HG02588 (cell line): ENCODE measurements at regions not wholly inside any gene's neighbourhood (a gene's known extent, or its start where the extent isn't known, plus 50 kb on each side); places are given as distances from the start of the nearest gene placed in this dataset.

Experiments used
- ATAC-seq: cut with Tn5 transposase; IDR thresholded peaks from one replicate; pipeline ENCODE4 v1.9.1; 2021; ENCODE audit warnings: mild to moderate bottlenecking, moderate library complexity; ENCODE audit not compliant: unreplicated experiment

DNA sequence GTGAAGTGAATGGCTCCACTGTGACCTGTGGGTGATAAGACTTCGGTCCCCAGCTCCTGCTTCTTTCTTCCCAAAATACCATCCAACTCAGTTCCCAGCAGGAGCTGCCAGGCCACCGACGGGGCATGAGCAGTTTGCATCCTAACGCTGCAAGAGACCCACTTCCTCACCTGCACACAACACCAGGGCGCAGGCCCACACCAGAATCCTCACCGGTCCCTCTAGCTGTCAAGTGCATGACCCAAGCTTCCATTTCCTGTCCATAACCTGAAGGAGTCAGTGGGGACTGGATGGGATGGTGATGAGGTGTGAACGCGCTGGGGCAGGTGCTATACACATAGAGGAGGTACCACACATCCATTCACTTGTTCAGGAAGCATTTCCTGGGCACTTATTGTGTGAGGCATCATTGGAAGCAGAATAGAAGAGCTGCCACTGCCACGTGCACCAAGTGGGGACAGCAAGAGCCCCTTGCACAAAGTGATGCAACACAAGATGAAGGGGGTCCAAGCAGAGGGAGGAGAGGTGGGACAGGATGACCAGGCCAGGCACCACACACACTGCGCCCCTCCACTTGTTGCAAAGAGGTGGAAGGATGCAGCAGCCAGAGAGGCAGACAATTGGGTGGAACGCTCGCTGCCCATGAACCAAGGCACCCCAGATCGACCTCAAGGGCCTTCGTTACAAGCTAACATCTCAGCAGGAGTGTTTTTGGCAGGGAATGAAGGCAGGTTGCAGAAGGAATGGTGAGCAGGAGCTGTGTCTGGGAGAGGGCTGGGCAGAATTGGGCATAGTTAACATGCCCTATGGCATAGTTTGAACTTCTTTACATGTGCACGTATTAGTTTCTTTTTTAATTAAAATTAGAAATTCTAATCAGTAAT, 605.8 kb upstream of the MGMT start:
- ATAC-seq: no peak

DNA sequence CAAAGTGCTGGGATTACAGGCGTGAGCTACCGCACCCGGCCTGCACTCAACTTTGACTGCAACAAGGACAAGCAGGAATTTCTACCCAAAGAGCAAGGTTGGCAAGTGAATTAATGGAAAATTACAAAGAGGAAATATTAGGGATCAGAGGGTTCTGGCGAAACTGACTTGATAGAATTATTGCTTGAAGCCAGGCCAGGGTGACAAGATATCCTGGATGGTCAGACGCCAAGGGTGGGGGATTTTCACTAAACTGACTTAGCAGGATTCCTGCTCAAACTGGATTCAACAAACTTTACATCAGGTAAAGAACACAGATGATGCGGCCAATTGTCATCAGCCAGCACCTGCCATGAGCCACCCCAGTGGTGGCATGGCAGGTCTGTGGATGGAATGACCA, 603.6 kb upstream of the MGMT start:
- ATAC-seq: no peak

DNA sequence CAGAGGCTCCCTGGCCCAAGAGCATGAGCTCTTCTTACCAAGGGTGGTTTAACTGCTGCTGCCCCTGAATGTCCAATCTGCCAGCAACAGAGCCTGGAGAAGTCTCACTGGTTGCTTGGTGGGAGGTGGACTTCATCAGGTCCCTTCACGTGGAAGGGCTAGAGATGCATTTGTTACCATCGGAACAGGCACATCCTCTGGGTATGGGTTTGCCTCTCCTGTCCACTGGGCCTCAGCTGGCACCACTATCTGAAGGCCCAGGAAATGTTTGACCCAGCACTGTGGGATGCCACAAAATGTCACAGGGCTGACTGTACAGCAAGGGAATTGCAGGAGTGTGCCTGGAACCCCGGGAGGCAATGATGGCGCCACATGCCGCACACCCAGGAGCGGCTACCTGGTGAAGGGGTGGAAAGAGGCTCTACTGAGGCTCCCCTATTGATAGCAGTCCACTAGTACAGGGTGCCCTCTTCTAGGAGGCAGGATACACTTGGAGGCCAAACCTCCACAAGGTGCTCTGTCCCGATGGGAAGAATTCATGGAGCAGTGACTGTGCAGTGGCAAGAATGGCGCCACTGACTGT, 603.1 kb upstream of the MGMT start:
- ATAC-seq: no peak

DNA sequence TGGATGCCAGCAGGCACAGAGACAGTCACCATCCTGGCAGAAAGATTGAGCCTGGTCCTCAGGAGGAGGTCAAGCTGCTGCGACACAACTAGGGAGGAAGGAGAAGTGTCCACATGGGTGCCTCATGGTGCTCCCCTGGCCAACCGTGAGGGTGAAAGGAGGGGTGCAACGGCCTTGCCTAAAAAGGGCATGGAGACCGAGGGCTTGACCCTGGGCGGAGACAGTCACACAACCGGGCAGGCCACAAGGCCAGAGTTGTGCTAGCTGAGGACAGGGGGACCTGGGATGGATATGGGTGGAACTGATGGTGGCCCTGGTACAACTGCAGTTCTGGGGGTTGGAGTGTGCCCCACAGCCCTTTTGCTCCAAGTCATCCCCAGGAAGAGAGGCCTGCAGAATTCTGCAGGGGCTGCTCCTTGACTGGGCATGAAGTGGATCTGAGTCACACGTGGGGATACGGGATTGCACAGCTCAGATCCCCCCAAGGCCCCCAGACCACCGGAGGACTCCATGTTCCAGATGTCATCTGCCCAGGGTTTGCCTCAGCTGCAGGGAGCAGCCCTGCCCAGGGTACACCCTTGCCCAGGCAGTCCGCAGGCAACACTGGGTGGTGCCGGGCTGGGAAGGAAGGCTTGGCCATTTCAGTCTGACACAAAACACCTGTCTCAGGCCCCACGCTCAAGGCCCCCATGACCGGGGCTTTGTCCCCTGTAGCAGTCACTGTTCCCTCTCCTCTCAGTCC, 602.3 kb upstream of the MGMT start:
- ATAC-seq: no peak

DNA sequence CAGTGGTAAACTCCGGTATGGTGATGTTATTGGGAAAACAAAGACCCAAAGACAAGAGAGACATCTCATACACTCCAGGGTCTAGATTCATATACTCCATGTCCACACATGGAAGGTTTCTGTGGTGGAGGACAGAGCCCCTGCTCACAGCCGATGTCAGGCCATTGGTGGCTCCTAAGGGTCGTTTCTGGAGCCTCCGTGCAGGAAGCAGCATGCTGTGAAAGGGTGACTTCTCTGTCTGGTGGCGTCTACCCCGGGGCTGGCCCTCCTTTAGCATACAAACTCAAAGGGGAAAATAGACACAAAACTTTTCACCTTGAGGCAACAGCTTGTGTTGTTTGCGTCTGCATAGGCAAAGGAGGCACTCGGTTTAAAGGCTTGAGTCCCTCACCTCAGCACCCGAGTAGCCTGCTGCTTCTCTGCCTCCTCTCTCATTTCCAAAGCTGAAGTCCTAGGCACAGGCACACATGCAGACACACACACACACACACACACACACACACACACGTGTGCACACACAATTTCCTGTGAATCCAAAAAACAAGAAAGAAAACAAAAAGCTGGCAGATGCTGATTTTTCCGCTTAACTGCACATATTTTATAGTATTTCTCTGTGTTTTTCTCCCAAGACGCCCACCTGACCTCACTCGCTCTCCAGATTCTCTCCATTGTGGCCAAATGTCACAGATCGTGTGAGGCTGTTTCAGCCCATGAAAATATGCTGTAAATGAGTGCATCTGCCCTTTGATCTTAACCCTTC, 601.4 kb upstream of the MGMT start:
- ATAC-seq: no peak

DNA sequence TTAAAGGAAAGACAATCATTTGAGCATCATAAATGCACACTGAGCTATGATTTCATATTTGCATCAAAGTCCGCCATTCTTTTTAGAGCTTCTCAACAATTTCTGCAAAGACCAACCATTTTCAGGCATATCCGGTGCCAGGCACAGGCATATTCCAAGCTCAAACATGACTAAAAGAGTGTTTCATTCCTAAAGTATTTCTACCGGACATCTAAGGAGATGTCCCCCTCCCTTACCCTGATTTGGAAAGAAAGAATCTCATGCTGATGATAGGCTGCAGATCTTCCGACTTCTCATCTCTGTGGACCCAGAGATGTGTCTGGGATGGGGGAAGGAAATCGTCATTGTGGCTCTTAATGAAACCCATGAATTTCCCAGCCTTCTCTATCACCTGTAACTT, 600.5 kb upstream of the MGMT start:
- ATAC-seq: no peak

DNA sequence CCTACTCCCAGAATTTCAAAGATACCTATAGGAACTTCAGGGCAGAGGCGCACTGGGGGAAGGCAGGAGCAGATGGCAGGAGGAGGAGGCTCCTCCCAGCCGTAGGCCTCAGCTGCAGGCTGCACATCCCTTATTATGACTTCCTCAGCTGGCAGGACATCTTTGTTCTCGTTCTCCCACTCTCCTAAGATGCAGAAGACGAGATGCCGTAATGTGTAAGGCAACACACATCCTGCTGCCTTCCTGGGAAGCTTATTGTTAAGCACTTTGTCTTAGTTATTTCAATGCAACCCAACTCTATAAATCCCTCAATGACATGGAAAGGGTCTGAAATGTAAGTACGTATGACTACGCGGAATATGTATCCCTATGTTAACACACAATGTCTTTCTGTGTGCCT, 599.8 kb upstream of the MGMT start:
- no peak for ATAC-seq

DNA sequence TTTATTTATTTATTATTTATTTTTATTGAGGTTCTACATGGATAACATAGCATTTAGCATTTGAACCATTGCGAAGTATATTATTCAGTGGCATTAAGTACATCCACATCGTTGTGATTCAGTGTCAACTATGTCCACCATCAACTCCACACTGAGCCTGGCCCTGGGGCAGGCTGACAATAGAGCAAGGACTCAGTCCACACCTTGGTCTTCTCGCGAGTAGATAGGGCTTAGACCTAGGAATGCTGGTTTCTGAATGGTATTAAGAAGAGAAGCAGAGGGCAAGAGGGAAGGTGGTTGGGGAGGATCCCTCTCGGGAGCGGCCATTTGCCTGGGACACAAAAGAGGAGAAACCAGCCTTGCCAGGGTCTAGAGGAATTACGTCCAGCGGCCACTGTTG, 599.2 kb upstream of the MGMT start:
- ATAC-seq: no peak

DNA sequence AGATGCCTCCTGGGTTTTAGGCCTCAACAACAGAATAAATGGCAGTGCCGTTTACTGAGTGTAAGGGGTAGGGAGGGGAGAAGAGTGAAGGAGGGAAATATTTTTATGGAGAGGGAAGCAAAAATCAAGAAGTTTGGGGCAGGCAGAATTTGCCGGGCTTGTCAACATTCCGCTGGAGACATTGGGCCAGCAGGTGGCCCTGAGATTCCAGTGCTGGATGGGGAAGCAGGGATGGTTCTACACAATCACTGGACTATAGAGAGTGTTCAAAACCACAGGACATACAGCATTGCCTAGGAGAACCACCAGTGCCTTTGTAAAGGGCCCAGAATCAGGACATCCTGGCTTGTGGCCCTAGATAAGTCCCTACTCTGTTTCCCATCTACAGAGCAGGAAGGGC, 598.6 kb upstream of the MGMT start:
- no peak for ATAC-seq

DNA sequence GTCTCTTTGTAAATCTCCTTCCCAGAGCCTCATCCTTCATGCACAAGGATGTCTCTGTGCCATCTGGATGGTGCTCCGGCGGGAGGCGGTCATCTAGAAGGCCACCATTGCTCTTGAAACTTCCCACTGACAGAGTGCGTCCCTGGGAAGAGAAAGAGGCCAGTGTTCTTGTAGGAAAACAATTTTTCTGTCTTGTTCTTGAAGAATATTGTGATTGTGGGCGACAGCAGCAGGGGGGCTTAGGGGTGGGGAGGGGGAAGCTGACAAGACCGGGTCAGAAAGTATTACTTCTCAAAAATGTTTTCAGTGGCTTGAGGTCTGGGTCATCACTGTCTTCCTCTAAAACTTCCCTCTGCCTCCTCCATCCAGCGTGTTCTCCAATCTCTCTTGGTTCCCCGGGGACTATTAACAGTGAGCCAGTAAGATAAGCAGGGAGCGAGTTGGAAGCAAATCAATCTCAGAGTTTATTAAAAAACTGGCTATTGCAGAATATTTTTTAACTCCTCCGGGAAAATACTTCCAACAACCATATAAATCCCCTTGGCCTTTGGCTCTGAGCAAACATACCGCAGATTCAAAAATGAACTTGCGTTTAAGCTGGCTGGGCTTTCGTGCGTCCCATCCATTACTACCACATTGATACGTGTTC, 597.8 kb upstream of the MGMT start:
- ATAC-seq: no peak

DNA sequence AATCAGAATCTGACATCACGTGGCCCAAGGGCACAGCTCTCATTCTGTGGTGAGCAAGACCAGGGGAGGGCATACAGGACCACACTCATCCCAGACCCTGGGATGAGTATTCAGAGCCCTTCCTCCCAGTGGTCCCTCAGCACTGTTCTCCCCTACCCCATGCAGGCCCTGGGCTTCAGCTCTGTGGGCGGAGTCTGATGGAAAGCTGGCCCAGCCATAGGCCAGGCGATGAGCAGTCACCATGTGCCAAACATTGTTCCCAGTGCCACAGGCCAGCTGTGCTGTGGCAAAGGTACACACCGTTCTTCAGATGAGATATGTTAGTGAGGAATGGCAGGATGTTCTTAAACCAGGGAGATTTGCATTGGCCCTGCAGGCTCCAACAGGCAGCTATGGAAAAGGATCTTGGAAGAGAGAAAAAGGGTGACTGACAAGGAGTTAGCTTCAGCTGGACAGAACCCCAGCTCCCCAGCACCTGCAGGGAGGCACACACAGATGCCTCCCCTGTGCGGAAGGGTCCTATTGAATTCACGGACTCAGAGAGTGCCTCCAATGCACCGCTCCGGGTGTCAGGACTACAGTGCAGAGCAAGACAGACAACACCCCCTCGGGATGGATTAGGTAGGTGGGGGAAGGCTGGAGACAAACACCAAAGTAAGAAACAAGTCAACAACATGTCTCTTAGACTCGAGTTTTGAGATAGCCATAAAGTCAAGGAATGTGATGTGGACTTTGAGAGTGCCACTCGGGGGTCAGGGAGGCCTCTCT, 596.0 kb upstream of the MGMT start:
- ATAC-seq: no peak

DNA sequence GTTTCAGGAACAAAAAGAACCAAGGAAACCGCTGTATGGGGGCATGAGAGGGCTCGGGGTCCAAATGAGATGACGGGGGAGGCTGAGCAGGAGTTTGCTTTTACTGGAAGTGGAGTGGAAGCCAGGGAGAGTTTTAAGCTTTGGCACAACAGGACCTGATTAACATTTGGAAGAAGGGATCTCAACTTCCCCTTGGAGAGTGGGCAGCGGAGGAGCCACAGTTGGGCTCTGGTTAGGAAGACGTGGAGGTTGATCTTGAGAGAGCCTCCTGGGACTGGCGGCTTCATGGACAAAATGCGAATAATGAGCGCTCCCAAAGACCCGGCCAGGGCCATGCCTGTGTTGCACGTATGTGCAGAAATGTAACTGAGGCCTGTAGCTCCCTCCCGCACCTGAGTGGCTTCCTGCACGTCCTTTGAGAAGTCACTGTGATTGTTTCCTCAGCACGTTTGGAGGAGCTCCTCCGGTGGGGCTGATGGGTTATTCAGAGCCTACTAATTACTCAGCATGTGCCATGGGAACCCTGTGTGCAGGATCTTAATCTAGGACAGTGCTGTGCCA, 595.3 kb upstream of the MGMT start:
- no peak for ATAC-seq

DNA sequence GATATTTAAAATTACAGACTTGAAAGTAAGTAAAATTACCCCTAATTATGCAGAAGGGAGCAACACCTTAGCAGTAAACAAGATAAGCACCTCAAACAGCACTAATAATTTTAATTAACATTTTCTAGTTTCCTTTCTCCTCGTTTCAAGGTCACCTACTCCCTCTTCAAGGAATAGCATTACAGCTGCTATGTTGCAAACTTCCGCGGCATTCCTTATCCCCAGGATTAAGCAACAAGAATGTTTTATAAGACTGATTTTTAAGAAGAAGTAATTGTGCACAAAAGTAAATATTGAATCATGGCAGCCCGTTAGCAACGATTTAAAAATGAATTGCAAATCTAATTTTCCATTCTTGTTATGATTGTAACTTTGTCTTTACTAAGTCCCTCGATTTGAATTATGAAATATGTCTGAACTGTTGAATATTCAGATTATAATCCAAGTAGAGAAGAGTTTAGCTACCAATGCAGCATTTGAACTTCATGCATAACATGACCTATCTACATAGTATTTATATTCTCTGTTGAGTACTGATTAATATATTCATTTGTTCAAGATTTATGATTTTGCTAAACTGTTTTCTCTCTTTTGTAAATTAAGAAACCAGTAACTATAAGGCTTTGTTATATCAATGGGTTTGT, 593.5 kb upstream of the MGMT start:
- no peak for ATAC-seq

DNA sequence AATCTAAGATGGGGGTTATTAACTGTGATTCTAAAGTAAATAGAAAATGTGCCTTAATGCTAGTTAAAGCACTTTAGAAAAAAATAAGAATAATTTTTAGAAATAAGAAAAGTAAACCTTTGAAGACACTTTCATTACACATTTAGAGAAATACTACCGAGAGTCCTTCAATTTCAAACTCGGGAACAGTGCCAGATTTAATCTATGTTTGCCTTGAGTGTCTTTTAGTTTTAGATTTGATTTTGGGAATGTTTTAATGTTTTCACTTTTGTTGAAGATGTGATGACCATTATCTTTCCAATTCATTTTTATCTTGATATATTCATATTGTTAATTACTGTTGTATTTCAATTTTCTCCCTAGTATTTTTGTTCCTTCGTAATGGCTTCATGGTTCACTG, 592.7 kb upstream of the MGMT start:
- no peak for ATAC-seq

DNA sequence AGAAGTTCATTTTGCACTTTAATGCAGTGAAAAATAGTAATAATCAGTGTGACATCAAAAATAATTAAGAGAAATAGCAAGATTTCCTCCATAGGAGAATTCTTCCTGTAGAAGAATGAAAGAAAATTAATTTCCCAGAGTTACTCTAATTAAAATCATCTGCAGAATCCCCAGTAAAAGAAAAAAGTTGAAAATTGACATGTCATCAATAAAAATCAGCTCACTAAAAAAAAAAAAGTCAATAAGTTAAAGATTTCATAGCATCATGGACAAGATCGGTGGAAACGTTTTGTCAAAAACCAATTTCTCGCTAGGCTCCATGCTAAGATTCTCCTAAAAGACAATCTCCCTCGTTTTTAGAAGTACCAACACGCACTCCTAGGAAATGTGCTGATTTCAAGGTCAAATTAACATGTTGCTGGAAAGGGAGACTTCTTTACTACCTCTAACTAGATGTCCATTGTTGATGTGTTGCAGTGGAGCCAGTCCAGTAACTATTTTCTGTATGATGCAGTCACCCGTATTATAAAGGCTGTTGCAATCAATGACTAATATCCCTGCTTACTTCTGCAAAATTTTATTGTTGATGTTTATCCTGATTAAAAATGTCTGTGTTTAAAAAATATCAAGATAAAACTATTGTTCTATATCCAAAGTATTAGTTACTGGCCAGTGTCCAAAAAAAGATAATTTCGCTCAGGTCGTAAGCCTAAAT, 591.9 kb upstream of the MGMT start:
- ATAC-seq: no peak

DNA sequence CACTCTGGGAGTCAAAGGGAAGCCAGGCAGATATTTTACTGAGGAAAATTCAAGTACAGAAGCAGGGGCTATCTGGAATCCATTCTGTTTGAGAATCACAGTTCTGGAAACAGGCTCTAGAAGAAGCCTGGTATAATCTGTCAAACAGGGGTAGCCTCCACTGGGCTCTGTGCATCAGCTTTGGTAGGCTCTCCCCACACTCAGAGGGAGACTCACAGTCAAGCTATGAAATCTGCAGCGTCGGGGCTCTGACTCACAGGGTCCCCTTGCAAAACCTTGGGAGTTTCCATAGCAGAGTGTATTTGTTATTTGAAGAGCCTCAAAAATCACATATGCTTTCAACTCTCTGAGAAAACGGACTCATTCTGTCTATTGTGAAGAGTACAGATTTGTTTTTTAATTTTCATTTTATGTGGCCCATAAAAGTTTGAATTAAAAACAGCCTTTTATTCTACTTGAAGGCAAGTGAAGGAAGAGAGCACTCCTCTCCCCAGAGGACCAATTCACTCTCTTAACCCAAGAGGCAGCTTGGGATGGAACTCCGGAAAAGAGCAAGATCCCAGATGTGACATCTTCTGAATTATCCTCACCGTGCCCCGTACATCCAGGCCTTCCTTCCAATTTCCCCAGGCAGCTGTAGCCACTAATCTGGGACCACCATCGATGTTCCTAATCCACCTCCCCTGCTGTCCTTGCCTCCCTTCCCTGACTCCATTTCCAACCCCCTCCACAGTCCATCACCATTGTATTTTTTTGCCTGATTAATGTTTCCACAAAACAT, 590.9 kb upstream of the MGMT start:
- no peak for ATAC-seq

DNA sequence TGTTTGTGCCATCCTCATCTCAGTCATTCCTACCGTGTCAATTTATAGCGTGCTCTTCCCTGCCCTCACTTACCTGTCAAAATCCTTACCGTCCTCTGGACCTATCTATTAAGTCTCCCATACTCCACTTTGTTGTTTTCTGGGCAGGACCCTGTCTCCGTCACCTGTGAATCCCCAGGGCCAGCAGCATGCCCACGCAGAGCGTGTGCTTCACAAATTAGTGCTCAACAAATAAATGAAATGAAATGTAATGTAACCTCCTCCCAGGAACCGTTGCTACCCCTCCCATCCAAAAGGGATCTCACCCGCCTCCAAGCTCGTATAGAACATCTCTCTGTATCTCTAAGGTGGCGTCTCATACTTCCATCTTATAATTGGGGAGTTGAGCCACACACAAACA, 589.9 kb upstream of the MGMT start:
- no peak for ATAC-seq

DNA sequence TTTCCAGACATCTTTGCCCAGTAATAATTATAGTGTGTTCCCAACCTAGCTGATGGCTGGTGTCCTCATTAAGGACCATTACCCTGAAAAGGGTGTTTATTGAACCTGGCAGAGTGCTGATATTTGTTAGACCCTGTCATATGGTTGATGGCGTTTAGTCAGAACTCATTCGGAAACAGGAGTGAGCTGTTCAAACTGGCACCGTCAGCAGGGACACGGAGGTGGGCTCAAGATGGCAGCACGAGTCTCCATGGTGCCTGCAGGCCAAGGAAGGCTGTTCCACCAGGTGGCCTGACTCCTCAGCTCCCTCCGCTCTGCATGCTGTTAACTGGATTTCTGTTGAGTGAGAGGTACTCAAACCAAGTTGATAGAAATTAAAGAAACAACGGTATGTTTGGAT, 589.1 kb upstream of the MGMT start:
- ATAC-seq: no peak
